ENCODE measurements at regions not wholly inside any gene's neighbourhood (a gene's known extent, or its start where the extent isn't known, plus 50 kb on each side); places are given as distances from the start of the nearest gene placed in this dataset.
A peak's percentile ranks its signal among the peaks of the same experiment; 100 is the strongest.
"Not testable (repeated sequence)": the region's sequence is repeated elsewhere in the genome, so short reads cannot be mapped to it uniquely, and the experiment has no call there.

GRCh38 chr6:134634966-134635365, 314.9 kb downstream of the ALDH8A1 start:
- no peak overlapping the region for H3K27ac ChIP-seq
- TF ChIP-seq ZFX (IDR thresholded peaks at IDR 0.05) (no peak), CTCF (conservative IDR thresholded peaks at IDR 0.05) (no peak)

- H3K27ac ChIP-seq: no peak overlapping the region
- TF ChIP-seq CTCF (conservative IDR thresholded peaks at IDR 0.05) (no peak), ZFX (IDR thresholded peaks at IDR 0.05) (no peak)
Observed at GRCh38 chr6:134634466-134634865, 315.4 kb downstream of the ALDH8A1 start.

- not testable (repeated sequence) for H3K27ac ChIP-seq
Observed at GRCh38 chr6:134632982-134633940, 315.3 kb upstream of the SGK1 start.

- no peak overlapping the region for H3K27ac ChIP-seq
- TF ChIP-seq CTCF (conservative IDR thresholded peaks at IDR 0.05) (no peak), ZFX (IDR thresholded peaks at IDR 0.05) (no peak)
Observed at GRCh38 chr6:134632024-134632423, 314.1 kb upstream of the SGK1 start.

- H3K27ac ChIP-seq: no peak overlapping the region
- no peak for TF ChIP-seq CTCF (conservative IDR thresholded peaks at IDR 0.05)
- TF ChIP-seq ZFX (IDR thresholded peaks at IDR 0.05): no peak
Observed at GRCh38 chr6:134631398-134631924, 313.5 kb upstream of the SGK1 start.

GRCh38 chr6:134630508-134631121, 312.7 kb upstream of the SGK1 start:
- TF ChIP-seq CTCF (conservative IDR thresholded peaks at IDR 0.05) (no peak), ZFX (IDR thresholded peaks at IDR 0.05) (no peak)
- peak overlapping the region; percentile 61; the same call in 1 of the 2 replicates for H3K27ac ChIP-seq

GRCh38 chr6:134628154-134628553, 310.2 kb upstream of the SGK1 start:
- no peak for TF ChIP-seq CTCF (conservative IDR thresholded peaks at IDR 0.05)
- no peak for TF ChIP-seq ZFX (IDR thresholded peaks at IDR 0.05)
- no peak overlapping the region for H3K27ac ChIP-seq
